ENCODE measurements at regions not wholly inside any gene's neighbourhood (a gene's known extent, or its start where the extent isn't known, plus 50 kb on each side); places are given as distances from the start of the nearest gene placed in this dataset.

DNA sequence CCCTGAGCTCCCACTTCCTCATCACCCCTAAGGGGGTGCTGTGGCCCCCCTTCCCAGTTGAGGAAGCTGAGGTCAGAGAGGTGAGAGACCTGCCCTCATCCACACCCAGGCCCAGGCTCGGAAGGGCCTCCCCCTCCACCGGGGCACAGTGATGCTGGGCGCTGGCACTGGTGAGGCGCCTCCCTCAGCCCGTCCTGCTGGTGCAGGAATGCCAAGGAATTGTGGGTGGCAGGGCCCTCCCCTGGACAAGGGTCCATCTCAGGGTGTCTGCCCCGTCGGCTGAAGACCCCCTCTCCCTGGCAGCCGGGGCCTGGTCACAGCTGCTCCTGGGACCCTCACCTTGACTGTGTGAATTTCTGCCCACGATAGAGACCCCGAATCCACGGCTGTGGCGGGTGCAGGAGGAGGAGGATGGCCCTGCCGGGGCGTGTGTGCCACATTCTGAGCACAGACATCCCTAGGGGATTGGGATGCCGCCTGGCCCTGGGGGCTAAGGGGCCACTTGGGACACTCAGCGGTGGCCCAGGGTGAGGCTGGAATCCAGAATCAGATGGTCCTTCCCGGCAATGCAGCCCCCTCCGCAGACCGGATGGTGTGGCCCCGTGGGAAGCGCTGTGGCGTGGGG, 70.2 kb upstream of the GATA5 start:
- intact Hi-C loops (cut with DNase I) = no loop called here
- no peak overlapping the region for H3K27ac ChIP-seq
- H3K4me3 ChIP-seq = no peak overlapping the region
- H3K4me1 ChIP-seq = peaks cover 2 to 9% of the 10 kb centered on the region in 2 donors
- DNase-seq = no peak
- H3K27me3 ChIP-seq = peaks cover 16 to 94% of the 10 kb centered on the region in 2 donors
- no peak for TF ChIP-seq CTCF (IDR thresholded peaks at IDR 0.05)
- no peak for ATAC-seq
- H3K36me3 ChIP-seq = no peaks in the 10 kb centered on the region
- H3K9me3 ChIP-seq = no peaks in the 10 kb centered on the region

DNA sequence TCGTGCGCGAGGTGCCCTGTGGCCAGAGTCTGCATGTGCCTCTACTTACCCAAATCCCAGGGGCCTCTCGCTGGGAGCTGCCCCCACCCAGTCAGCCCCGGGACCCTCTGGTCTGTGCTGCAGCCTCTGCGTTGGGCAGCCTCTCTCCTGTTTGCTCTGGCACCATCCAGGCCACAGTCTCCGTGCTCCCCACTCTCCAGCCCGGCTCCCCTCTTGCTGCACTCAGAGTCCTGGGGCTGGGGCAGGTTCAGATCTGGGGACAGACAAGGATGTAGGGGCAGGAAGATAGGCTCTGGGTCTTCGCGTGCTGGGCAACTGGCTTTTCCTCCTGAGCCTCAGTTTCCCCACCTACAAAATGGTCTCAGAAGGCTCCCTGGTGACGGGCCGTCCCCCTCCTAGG, 70.8 kb upstream of the GATA5 start:
- ATAC-seq = no peak
- intact Hi-C loops (cut with DNase I) = no loop called here

GRCh38 chr20:62547364-62547763, 71.6 kb upstream of the GATA5 start:
- peaks cover 5 to 18% of the 10 kb centered on the region in 2 donors for H3K4me1 ChIP-seq
- intact Hi-C loops (cut with DNase I) = no loop called here
- DNase-seq = no peak
- no peaks in the 10 kb centered on the region for H3K9me3 ChIP-seq
- H3K27me3 ChIP-seq = peaks cover 28 to 94% of the 10 kb centered on the region in 2 donors
- H3K36me3 ChIP-seq = no peaks in the 10 kb centered on the region
- H3K27ac ChIP-seq = no peak overlapping the region
- ATAC-seq = no peak
- no peak overlapping the region for H3K4me3 ChIP-seq
- TF ChIP-seq CTCF (IDR thresholded peaks at IDR 0.05) = no peak

More for the DNA sequence above, 70.8 kb upstream of the GATA5 start:
- Histone ChIP-seq H3K9me3 (no peaks in the 10 kb centered on the region), H3K36me3 (no peaks in the 10 kb centered on the region), H3K4me1 (peaks cover 5 to 15% of the 10 kb centered on the region in 2 donors), H3K4me3 (no peak overlapping the region), H3K27me3 (peaks cover 22 to 94% of the 10 kb centered on the region in 2 donors), H3K27ac (no peak overlapping the region)
- TF ChIP-seq CTCF (IDR thresholded peaks at IDR 0.05) = no peak
- DNase-seq = no peak

DNA sequence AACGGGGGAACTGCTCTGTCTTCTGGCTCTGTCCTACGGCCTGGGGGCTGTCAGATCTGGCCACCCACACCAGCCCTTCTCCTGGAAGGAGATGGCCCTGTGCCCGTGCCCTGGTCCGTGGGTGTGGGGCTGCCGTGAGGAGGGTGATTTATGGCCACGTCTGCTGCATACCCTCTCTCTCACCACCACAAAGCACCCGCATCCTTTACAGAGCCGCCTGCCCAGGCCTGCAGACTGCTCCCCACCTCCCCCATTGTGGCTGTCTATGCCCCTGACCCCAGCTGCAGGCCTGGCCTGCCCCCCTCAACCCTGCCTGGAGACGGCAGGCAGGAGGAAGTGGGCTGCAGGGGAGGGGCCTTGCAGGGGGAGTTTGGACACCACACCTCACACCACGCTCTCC, 72.7 kb upstream of the GATA5 start:
- no peak for ATAC-seq
- intact Hi-C loops (cut with DNase I) = no loop called here
- Histone ChIP-seq H3K9me3 (no peaks in the 10 kb centered on the region), H3K4me1 (peaks cover 5 to 18% of the 10 kb centered on the region in 2 donors), H3K36me3 (no peaks in the 10 kb centered on the region), H3K4me3 (no peak overlapping the region), H3K27ac (no peak overlapping the region), H3K27me3 (peaks cover 37 to 94% of the 10 kb centered on the region in 2 donors)
- no peak for DNase-seq
- no peak for TF ChIP-seq CTCF (IDR thresholded peaks at IDR 0.05)

GRCh38 chr20:62549029-62549428, 73.2 kb upstream of the GATA5 start:
- Histone ChIP-seq H3K9me3 (no peaks in the 10 kb centered on the region), H3K27ac (no peak overlapping the region), H3K4me1 (peaks cover 5 to 18% of the 10 kb centered on the region in 2 donors), H3K27me3 (peaks cover 41 to 94% of the 10 kb centered on the region in 2 donors), H3K4me3 (no peak overlapping the region), H3K36me3 (no peaks in the 10 kb centered on the region)
- intact Hi-C loops (cut with DNase I) = no loop called here
- ATAC-seq (no peak), DNase-seq (no peak)
- no peak for TF ChIP-seq CTCF (IDR thresholded peaks at IDR 0.05)

Data from left lung (tissue), 4 donors.